ENCODE measurements at regions not wholly inside any gene's neighbourhood (a gene's known extent, or its start where the extent isn't known, plus 50 kb on each side); places are given as distances from the start of the nearest gene placed in this dataset.
"Not testable (repeated sequence)": the region's sequence is repeated elsewhere in the genome, so short reads cannot be mapped to it uniquely, and the experiment has no call there.

- DNase-seq = no peak
- intact Hi-C loops (cut with DNase I) = no loop called here
Measured at GRCh38 chr13:50170447-50171037, 155.3 kb downstream of the KCNRG start.

- intact Hi-C loops (cut with DNase I) = no loop called here
- DNase-seq = peak in 21 of 42 donors; percentile 4 to 51 (median 20)
Measured at GRCh38 chr13:50171590-50172282, 156.5 kb downstream of the KCNRG start.

DNA sequence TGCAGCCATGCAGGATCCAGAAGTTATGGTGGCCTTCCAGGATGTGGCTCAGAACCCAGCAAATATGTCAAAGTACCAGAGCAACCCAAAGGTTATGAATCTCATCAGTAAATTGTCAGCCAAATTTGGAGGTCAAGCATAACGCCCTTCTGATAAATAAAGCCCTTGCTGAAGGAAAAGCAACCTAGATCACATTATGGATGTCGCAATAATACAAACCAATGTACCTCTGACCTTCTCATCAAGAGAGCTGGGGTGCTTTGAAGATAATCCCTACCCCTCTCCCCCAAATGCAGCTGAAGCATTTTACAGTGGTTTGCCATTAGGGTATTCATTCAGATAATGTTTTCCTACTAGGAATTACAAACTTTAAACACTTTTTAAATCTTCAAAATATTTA, 157.8 kb downstream of the KCNRG start:
- intact Hi-C loops (cut with DNase I) = not testable (repeated sequence)

GRCh38 chr13:50174630-50175029, 159.4 kb downstream of the KCNRG start:
- no peak for DNase-seq
- intact Hi-C loops (cut with DNase I) = no loop called here

More for the DNA sequence above, 157.8 kb downstream of the KCNRG start:
- not testable (repeated sequence) for DNase-seq

GRCh38 chr13:50179977-50180376, 164.7 kb downstream of the KCNRG start:
- intact Hi-C loops (cut with DNase I) = no loop called here
- no peak for DNase-seq

DNA sequence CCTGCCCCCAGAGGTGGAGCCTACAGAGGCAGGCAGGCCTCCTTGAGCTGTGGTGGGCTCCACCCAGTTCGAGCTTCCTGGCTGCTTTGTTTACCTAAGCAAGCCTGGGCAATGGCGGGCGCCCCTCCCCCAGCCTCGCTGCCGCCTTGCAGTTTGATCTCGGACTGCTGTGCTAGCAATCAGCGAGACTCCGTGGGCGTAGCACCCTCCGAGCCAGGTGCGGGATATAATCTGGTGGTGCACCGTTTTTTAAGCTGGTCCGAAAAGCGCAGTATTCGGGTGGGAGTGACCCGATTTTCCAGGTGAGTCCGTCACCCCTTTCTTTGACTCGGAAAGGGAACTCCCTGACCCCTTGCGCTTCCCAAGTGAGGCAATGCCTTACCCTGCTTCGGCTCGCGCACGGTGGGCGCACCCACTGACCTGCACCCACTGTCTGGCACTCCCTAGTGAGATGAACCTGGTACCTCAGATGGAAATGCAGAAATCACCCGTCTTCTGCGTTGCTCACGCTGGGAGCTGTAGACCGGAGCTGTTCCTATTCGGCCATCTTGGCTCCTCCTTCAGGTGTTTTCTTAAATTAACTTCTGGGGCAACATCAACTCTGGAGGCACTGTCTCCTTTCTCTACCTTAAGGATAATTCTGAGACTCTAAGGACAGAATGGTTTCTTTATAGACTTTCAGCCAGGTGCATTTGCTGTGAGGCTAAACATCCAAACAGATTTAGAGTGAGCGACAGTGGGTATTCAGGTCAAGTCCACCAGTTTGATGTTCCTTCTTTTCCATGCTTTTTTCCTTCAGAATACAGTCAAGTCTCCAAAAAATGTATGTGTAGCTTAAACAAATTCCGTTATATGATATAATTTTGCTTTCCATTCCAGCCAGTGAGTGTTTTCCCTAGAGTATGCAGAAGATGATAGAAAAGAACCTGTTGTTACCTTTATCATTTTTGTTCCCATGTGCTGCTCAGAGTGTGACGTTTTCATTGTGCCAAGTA, 170.8 kb downstream of the KCNRG start:
- intact Hi-C loops (cut with DNase I); DNase-seq: not testable (repeated sequence)

DNA sequence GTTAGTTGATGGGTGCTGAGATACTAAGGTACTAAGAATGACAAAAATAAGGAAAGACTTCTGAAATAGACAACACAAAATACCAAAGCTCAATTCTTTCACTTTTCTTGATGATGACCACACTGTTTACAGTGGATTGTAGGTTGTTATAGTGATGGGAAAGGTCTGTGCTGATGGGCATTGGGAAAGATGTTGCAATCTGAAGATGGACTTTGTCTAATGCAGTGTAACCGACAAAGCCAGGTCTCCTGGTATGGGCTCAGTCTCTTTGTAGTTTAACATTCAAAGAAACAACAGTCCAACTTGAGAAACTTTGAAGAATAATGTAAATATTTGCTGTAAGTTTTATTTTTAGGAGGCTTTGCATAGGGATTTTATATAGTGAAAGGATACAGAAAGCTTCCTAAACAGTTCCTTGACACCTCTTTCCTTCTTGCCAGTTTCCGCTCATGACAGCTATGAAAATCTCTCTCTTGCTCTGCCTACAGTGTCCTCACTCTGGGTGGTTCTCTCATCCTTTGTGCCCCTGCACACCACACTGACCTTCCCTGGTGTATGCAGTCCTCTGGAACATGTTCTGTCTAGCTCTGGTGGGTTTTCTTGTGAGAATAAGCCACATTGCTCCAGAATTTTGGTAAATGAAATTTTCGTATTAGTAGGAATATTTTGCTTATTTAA, 172.2 kb downstream of the KCNRG start:
- intact Hi-C loops (cut with DNase I) = no loop called here
- DNase-seq = no peak

- DNase-seq = no peak
- intact Hi-C loops (cut with DNase I) = no loop called here
Measured at GRCh38 chr13:50188696-50189095, 173.5 kb downstream of the KCNRG start.

DNA sequence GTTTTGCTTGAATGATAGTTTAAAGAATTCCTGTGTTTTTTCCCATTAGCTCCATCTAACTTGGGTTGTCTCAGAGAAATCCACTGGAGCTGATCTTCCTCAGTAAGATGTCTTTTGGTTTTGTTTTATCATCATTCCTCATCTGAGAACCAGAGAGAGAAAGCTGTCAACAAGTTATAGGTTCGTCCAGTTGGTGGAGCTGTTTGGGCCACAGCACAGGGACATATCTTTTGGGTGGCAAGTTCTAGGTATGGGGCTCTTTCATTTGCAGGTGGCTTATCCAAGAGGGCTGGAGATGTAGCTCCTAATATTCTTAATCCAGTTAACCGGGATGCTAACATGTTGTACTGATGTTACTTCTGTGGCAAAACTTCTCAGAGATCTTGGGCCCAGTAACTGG, 174.2 kb downstream of the KCNRG start:
- DNase-seq = no peak
- intact Hi-C loops (cut with DNase I) = no loop called here

- no peak for DNase-seq
- intact Hi-C loops (cut with DNase I) = no loop called here
Measured at GRCh38 chr13:50191004-50191403, 175.8 kb downstream of the KCNRG start.

DNA sequence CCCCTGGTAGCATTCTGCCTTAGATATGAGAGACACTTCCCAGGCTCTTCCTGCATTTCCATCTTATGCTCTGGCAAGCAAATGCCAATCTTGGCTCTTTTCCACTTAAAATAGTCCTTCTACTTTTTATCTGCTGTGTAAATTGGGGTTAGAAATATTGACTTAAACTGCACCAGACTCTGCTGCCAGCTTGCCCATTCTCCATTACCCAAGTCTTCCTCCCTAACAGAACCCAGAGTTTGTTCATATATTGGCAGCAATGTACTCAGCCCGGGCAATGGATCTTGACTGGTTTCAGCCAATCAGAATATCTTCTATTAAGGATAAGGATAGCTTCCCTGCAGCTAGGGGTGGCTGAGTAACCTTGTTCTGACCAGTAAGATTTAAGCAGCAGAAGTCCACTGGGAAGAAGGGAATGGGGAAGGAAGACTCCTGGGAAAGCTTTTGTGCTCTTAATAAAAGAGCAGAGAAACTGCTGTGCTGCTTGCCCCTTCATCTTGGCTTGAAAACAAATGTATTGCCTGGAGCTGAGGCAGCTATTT, 177.1 kb downstream of the KCNRG start:
- intact Hi-C loops (cut with DNase I) = no loop called here
- DNase-seq = no peak

GRCh38 chr13:50195045-50195444, 179.8 kb downstream of the KCNRG start:
- no peak for DNase-seq
- intact Hi-C loops (cut with DNase I) = no loop called here

- DNase-seq = no peak
- intact Hi-C loops (cut with DNase I) = no loop called here
Measured at GRCh38 chr13:50196118-50196517, 180.9 kb downstream of the KCNRG start.

DNA sequence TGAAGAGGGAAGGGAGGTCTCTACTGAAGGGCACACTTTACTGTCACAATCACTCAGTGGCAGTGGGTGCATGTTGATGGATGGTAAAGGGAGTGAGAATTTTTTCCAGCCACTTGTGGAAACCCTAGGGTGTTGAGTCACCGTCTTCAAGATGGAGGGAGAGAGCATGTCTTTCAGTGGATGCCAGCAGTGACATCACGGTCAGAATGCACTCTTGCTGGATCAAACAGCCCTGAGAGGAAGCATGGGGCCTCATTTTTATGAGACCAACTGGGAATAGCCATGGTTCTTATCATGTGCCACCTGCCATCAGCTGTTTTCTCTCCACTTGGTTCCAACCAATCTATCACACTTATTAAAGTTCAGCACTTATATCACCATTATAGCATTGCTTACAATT, 182.5 kb downstream of the KCNRG start:
- DNase-seq = no peak

GRCh38 chr13:50198508-50198907, 183.3 kb downstream of the KCNRG start:
- no peak for DNase-seq
- intact Hi-C loops (cut with DNase I) = no loop called here

More for the DNA sequence above, 182.5 kb downstream of the KCNRG start:
- intact Hi-C loops (cut with DNase I) = no loop called here

DNA sequence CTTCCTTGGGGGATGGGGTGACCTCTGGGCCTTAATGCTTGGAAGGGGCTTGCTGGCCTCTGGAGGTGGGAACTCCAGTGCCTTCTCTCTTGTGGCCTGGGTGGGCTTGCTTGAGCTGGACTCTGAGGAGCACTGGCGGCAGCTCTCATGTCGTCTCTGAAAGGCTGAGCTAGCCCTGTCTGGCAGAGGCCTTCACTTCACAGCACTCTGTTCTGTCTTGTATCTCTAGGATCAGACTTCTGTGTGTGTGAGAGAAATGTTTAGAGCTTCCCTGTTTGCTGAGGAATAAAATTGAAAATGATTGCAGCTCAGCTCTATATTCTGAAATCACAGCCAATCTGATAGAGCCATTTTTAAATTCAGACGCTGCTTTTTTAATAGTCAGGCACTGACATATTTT, 185.3 kb downstream of the KCNRG start:
- DNase-seq = no peak
- intact Hi-C loops (cut with DNase I) = no loop called here

- peak in 10 of 42 donors; percentile 14 to 59 (median 32) for DNase-seq
- intact Hi-C loops (cut with DNase I) = no loop called here
Measured at GRCh38 chr13:50200988-50201387, 185.7 kb downstream of the KCNRG start.

DNA sequence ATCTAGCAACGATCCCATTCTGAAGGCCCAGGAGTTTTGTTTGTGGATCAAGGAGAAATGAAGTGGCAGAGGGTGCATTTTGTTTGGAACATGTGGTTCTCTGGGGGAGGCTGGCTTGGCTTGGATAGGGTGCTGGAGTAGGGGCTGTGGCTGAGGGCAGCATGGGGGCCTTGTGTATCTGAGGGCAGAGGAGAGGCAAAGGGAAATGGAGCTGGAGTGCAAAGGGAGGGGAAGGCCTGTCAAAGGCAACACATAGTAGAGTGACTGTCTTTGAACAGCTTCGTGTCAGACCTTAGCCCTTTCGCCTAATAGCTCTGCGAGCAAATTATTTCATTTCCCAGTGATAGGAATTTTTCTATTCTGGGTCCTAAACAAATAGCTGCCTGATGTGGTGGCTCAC, 187.2 kb downstream of the KCNRG start:
- intact Hi-C loops (cut with DNase I) = no loop called here
- no peak for DNase-seq

Measured in head of caudate nucleus (tissue), 42 donors.